Spinal cord (tissue), 9 donors: ENCODE measurements at regions not wholly inside any gene's neighbourhood (a gene's known extent, or its start where the extent isn't known, plus 50 kb on each side); places are given as distances from the start of the nearest gene placed in this dataset.
"Not testable (repeated sequence)": the region's sequence is repeated elsewhere in the genome, so short reads cannot be mapped to it uniquely, and the experiment has no call there.

Experiments used
- DNase-seq, 6 donors: peaks; one replicate each; pipeline versions ENCODE4 v3.0.0 to v3.0.0-alpha.2; 2013 to 2015; ENCODE audit warnings: low spot score in 6 of 6, low read depth in 4 of 6
- H3K27ac ChIP-seq: one replicate; pipeline ENCODE4 v1.5.1; 2013; ENCODE audit warnings: low read depth, low read length, control low read depth
- H3K27me3 ChIP-seq: one replicate; pipeline ENCODE4 v1.6.1; 2013; ENCODE audit warnings: low read length; ENCODE audit not compliant: control insufficient read depth, insufficient read depth
- H3K36me3 ChIP-seq: one replicate; pipeline ENCODE4 v1.6.1; 2013; ENCODE audit warnings: low read length; ENCODE audit not compliant: control insufficient read depth, insufficient read depth
- H3K4me1 ChIP-seq: one replicate; pipeline ENCODE4 v1.6.1; 2013; ENCODE audit warnings: low read length; ENCODE audit not compliant: control insufficient read depth, insufficient read depth
- H3K4me3 ChIP-seq: one replicate; pipeline ENCODE4 v1.5.1; 2013; ENCODE audit warnings: low read depth, low read length, control low read depth
- H3K9me3 ChIP-seq: one replicate; pipeline ENCODE4 v1.6.1; 2013; ENCODE audit warnings: low read length; ENCODE audit not compliant: control insufficient read depth, insufficient read depth
- WGBS: methylation state at CpG from one replicate; pipeline ENCODE4 v1.1.5; 2013; ENCODE audit warnings: missing lambda C conversion rate; ENCODE audit not compliant: insufficient coverage; 5-methylcytosine and 5-hydroxymethylcytosine counted together
- donor health status: healthy.

DNA sequence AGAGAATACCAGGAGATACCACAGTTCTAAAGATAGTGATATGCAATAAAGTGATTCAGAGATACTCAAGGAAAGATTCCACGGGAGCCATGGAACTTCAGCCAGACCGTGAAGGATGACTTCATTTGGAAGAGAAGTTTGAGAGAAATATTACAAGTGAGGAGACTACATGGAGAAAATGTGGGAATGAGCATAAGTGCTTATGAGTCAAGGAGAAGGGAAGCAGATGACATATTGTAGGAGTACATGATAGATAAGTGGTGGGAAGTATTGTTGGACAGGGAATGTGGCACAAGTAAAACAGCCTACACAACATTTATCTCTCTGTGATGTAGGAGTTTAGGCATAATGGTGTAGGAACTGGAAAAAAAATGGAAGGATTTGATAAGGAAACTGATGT is 122.1 kb upstream of the FBXL17 start:
- Histone ChIP-seq H3K4me1 (no peaks in the 10 kb centered on the region), H3K27ac (no peak overlapping the region), H3K27me3 (no peaks in the 10 kb centered on the region), H3K9me3 (peaks cover 2% of the 10 kb centered on the region), H3K36me3 (no peaks in the 10 kb centered on the region), H3K4me3 (no peak overlapping the region)
- DNase-seq = no peak
- 90% methylated on average over 2 of the region's 2 CpGs for WGBS

DNA sequence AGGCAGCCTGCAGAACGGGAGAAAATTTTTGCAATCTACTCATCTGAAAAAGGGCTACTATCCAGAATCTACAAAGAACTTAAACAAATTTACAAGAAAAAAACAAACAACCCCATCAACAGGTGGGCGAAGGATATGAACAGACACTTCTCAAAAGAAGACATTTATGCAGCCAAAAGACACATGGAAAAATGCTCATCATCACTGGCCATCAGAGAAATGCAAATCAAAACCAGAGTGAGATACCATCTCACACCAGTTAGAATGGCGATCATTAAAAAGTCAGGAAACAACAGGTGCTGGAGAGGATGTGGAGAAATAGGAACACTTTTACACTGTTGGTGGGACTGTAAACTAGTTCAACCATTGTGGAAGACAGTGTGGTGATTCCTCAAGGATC is 113.7 kb upstream of the FBXL17 start:
- not testable (repeated sequence) for H3K9me3 ChIP-seq, H3K4me3 ChIP-seq, H3K27ac ChIP-seq, H3K27me3 ChIP-seq, DNase-seq, H3K36me3 ChIP-seq, H3K4me1 ChIP-seq
- no CpG with 5 or more reads among the region's 3 CpGs for WGBS

DNA sequence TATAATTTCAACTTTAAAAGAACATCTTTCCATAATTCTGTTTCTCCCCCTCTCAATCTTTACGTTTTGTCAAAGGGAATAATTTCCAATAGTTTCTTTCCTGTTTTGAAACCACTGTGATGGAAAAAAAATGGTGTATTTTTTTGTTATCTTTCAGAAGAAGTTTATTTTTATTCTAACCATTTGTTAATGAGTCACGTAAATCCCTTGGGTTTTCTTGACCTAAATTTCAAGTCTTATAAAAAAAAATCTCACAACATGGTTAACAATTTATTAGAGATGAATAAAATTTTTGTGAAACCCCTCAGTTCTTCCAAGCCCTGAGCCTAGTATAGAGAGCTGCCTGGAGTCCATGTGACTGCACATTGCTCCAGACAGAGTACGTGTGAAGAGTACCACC is 106.1 kb upstream of the FBXL17 start:
- Histone ChIP-seq H3K27ac (no peak overlapping the region), H3K9me3 (no peaks in the 10 kb centered on the region), H3K36me3 (no peaks in the 10 kb centered on the region), H3K27me3 (no peaks in the 10 kb centered on the region), H3K4me1 (no peaks in the 10 kb centered on the region), H3K4me3 (no peak overlapping the region)
- no peak for DNase-seq
- WGBS = 100% methylated on average over 1 of the region's 3 CpGs

DNA sequence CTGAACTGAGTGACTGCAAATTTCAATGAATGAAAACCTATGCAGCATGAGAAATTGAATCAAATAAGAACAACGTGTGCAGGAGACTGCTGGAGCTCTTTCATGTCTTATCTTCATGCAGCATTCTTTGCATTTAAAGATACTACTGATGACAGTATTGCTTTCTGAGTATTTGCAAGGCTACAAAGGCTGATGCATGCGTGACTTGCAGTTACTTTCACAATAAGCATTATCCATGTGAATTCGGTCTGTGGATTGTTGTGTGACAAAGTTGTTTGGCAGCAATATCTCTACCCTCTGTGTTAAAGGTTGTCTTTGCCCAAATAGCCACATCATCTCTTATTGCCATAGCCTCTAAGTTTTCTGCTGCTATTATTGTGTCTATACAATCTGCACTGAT is 102.1 kb upstream of the FBXL17 start:
- H3K27me3 ChIP-seq = no peaks in the 10 kb centered on the region
- no peaks in the 10 kb centered on the region for H3K9me3 ChIP-seq
- H3K4me1 ChIP-seq = no peaks in the 10 kb centered on the region
- no CpG with 5 or more reads among the region's 3 CpGs for WGBS
- no peaks in the 10 kb centered on the region for H3K36me3 ChIP-seq
- no peak overlapping the region for H3K27ac ChIP-seq
- no peak for DNase-seq
- no peak overlapping the region for H3K4me3 ChIP-seq

DNA sequence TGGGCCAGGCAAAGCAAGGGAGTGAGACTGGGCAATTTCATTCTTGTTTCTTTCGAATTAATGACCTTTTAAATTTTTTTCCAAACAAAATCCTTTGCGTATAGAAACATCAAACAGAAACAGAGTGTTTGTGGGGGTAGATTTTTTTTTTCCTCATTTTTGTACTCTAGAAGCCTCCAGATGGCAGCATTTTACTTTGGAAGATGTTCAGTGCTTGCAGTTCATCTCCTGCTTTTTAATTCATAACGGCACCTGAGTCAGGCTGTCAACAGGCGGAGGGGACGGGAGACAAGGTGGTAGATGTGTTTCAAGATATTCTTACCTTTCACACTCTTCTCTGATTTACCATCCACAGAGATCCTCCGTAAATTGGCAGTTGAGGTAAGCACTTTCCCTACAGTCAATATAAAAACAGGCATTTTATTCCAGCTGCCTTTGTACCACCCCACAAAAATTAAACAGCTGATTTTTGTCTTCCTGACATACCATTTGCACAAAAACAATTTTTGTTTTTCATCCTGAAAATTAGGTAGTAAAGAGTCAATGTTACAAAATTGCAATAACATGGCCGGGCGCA is 99.5 kb upstream of the FBXL17 start:
- no peaks in the 10 kb centered on the region for H3K36me3 ChIP-seq
- H3K4me3 ChIP-seq = no peak overlapping the region
- H3K9me3 ChIP-seq = no peaks in the 10 kb centered on the region
- H3K4me1 ChIP-seq = no peaks in the 10 kb centered on the region
- H3K27me3 ChIP-seq = no peaks in the 10 kb centered on the region
- DNase-seq = peak in 5 of 6 donors; percentile 24 to 92 (median 40)
- no peak overlapping the region for H3K27ac ChIP-seq
- WGBS = 90% methylated on average over 3 of the region's 8 CpGs

DNA sequence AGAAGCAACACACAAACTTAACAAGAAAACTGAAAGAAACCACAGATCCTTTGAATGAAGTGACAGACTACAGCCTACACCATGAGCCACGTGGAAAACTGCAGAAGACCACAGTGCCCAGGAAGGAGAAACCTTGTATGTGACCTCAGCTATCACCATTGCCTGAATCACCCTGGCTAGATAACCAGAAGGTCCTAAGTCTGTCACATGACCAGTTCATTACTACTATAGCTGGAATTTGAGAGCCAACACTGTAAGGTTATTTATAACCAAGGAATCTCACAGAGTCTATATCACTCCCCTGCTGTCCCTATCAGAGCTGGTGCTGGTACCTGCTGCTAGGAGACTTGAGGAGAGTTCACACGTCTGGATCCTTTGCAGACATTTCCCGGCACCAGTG is 90.3 kb upstream of the FBXL17 start:
- Histone ChIP-seq H3K9me3 (no peaks in the 10 kb centered on the region), H3K36me3 (no peaks in the 10 kb centered on the region), H3K4me3 (no peak overlapping the region), H3K27me3 (no peaks in the 10 kb centered on the region), H3K4me1 (no peaks in the 10 kb centered on the region), H3K27ac (no peak overlapping the region)
- WGBS = 97% methylated on average over 3 of the region's 3 CpGs
- no peak for DNase-seq

DNA sequence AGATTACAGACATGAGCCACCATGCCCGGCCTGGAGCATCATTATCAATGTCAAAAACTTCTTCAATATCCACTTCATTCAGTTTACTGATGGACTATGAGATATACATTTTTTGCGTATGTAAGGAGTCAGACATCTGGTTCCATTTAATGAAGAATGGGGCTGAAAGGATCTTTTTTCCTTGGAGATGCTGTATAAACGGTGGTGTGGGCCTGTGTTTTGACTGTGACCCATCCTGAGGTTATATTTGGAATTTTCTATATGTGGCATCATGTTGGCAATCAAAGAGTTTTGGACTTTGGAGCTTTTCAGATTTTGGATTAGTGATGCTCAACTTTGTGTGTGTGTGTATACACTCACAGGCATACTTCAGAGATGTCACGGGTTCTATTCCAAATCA is 85.7 kb upstream of the FBXL17 start:
- no peaks in the 10 kb centered on the region for H3K9me3 ChIP-seq
- DNase-seq = no peak
- H3K4me1 ChIP-seq = no peaks in the 10 kb centered on the region
- no peaks in the 10 kb centered on the region for H3K27me3 ChIP-seq
- no peaks in the 10 kb centered on the region for H3K36me3 ChIP-seq
- H3K4me3 ChIP-seq = no peak overlapping the region
- no peak overlapping the region for H3K27ac ChIP-seq
- 63% methylated on average over 1 of the region's 4 CpGs for WGBS

DNA sequence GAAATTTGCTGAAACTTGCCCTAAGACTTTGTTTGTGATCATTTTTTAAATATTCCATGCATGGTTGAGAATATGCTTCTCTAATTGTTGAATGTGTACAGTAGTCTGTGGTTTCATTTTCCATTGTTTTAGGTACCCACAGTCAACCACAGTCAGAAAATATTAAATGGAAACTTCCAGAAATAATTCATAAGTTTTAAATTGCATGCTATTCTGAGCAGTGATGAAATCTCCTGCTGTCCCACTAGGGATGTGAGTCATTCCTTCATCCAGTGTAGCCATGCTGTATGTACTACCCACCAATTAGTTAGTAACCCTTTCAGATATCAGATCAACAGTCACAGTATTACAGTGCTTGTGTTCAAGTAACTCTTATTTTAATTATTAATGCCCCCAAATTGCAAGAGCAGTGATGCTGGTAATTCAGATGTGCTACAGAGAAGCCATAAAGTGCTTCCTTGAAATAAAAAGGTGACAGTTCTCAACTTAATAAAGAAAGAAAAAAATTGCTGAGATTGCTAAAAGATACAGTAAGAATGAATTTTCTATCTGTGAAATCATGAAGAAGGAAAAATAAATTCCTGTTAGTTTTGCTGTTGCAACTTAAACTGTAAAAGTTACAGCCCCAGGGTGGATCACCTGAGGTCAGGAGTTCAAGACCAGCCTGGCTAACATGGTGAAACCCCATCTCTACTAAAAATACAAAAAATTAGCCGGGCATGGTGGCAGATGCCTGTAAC is 79.9 kb upstream of the FBXL17 start:
- Histone ChIP-seq H3K27ac (no peak overlapping the region), H3K4me1 (no peaks in the 10 kb centered on the region), H3K9me3 (no peaks in the 10 kb centered on the region), H3K27me3 (no peaks in the 10 kb centered on the region), H3K4me3 (no peak overlapping the region), H3K36me3 (no peaks in the 10 kb centered on the region)
- DNase-seq = no peak
- WGBS = no CpG with 5 or more reads among the region's 1 CpG

DNA sequence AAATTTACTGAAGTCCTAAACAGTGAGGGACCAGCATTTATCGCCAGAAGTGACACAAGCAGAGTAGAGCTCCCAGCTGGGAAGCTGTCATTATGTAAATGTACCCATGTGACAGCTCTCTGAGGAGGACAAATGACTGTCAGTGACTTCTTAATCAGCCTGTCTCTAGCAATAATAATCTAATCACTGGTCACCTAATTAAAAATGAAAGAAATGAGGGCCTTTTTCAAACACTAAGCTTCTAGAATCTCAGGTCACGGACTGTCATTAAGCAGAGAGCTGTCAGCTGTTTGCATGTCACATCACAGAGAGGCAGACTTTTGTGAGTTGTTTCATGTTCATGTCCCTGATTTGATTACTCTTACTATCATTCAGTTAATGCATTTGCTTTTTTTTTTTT is 77.9 kb upstream of the FBXL17 start:
- WGBS = 37% methylated on average over 2 of the region's 2 CpGs
- DNase-seq = peak in 3 of 6 donors; percentile 8 to 81 (median 27)
- Histone ChIP-seq H3K36me3 (no peaks in the 10 kb centered on the region), H3K4me1 (no peaks in the 10 kb centered on the region), H3K27me3 (no peaks in the 10 kb centered on the region), H3K4me3 (no peak overlapping the region), H3K9me3 (no peaks in the 10 kb centered on the region), H3K27ac (no peak overlapping the region)

DNA sequence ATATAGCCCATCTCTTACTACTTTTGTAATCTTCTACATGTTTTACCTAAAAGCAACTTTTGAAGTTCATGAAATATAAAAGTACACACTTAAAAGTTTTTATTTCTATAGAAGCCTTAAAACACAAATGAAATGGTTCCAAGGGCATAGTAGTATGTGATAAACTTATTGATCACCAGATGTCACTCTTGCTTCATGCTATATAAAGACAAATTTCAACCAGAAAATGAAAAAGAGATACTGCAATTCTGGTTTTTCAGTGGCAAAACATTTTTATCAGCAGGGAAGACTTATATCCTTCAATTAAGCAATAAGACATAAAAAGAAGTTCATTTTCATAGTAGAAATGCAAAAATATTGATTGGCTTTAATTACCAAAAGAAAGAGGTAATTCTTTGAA is 69.4 kb upstream of the FBXL17 start:
- Histone ChIP-seq H3K9me3 (peaks cover 7% of the 10 kb centered on the region), H3K27me3 (no peaks in the 10 kb centered on the region), H3K4me3 (no peak overlapping the region), H3K4me1 (no peaks in the 10 kb centered on the region), H3K36me3 (no peaks in the 10 kb centered on the region), H3K27ac (no peak overlapping the region)
- peak in 3 of 6 donors; percentile 12 to 67 (median 15) for DNase-seq
